ENCODE measurements at regions not wholly inside any gene's neighbourhood (a gene's known extent, or its start where the extent isn't known, plus 50 kb on each side); places are given as distances from the start of the nearest gene placed in this dataset.

- no peak overlapping the region for H3K4me3 Mint-ChIP-seq
- H3K36me3 Mint-ChIP-seq = no peaks in the 10 kb centered on the region
- no peak overlapping the region for H3K27ac Mint-ChIP-seq
Measured at GRCh38 chr6:16857969-16858592, 96.8 kb upstream of the ATXN1 start.

DNA sequence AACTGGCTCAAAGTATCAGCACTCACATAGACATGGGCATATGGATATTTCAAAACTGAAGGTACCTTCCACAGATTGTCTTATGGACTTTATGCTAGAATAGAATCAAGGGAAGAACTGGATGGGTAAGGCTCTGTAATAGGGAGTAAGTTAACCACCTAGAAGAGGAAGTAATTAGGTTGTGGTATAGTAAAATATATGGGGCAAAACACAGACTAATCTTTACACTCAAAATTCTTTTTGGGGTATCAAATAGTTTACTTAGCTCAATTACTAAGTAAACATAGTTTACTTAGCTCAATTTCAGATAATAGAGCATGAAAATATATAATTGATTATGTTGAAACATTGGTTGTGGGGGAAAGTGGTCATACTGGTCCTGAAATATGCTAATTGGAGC lies 94.2 kb upstream of the ATXN1 start:
- Mint-ChIP-seq H3K4me1 (no peaks in the 10 kb centered on the region), H3K4me3 (no peak overlapping the region), H3K36me3 (no peaks in the 10 kb centered on the region), H3K27ac (no peak overlapping the region), H3K27me3 (peaks cover 0 to 11% (median 0%) of the 10 kb centered on the region in 3 donors), H3K9me3 (peaks cover 0 to 2% (median 0%) of the 10 kb centered on the region in 7 donors)
- DNase-seq = no peak
- no peak for ATAC-seq (ENCODE audit: low read depth in 2 of 2)

More at GRCh38 chr6:16857969-16858592, 96.8 kb upstream of the ATXN1 start:
- Mint-ChIP-seq H3K9me3 (peaks cover 0 to 4% (median 0%) of the 10 kb centered on the region in 7 donors), H3K27me3 (peaks cover 0 to 6% (median 0%) of the 10 kb centered on the region in 3 donors), H3K4me1 (no peaks in the 10 kb centered on the region)
- DNase-seq = no peak
- no peak for ATAC-seq (ENCODE audit: low read depth in 2 of 2)

- peaks cover 0 to 11% (median 4%) of the 10 kb centered on the region in 3 donors for H3K27me3 Mint-ChIP-seq
- ATAC-seq (ENCODE audit: low read depth in 2 of 2) (no peak), DNase-seq (no peak)
- peaks cover 0 to 2% (median 0%) of the 10 kb centered on the region in 3 donors for H3K4me1 Mint-ChIP-seq
- H3K27ac Mint-ChIP-seq = no peak overlapping the region
- H3K9me3 Mint-ChIP-seq = peaks cover 0 to 2% (median 0%) of the 10 kb centered on the region in 7 donors
- H3K36me3 Mint-ChIP-seq = no peaks in the 10 kb centered on the region
- no peak overlapping the region for H3K4me3 Mint-ChIP-seq
Measured at GRCh38 chr6:16854986-16855385, 93.7 kb upstream of the ATXN1 start.

GRCh38 chr6:16852671-16853070 lies 91.4 kb upstream of the ATXN1 start:
- no peak for DNase-seq
- Mint-ChIP-seq H3K4me3 (no peak overlapping the region), H3K27ac (no peak overlapping the region), H3K36me3 (no peaks in the 10 kb centered on the region), H3K27me3 (peaks cover 6 to 15% (median 11%) of the 10 kb centered on the region in 3 donors), H3K4me1 (peaks cover 0 to 5% (median 0%) of the 10 kb centered on the region in 3 donors), H3K9me3 (no peaks in the 10 kb centered on the region)
- ATAC-seq (ENCODE audit: low read depth in 2 of 2) = no peak

DNA sequence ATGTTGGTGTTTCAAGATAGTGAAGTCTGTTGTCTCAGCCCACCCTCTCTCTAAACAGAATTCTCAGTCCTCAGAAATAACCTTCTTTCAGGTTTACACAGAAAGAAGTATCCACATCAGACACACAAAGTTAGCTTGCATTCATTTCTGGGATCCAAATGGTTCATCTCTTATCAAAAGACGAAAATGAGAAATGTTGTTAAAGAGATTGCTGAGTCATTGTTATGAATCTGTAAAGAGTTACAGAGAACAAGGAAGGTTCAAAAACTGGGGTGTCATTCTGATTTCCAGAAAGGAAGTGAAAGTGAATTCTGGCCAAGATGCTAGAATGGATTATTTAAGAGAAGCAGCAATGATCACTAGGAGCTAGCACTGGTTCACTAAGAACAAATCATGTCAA lies 90.5 kb upstream of the ATXN1 start:
- Mint-ChIP-seq H3K4me1 (peaks cover 0 to 5% (median 0%) of the 10 kb centered on the region in 3 donors), H3K4me3 (no peak overlapping the region), H3K27me3 (peaks cover 6 to 15% (median 11%) of the 10 kb centered on the region in 3 donors), H3K9me3 (no peaks in the 10 kb centered on the region), H3K27ac (no peak overlapping the region), H3K36me3 (no peaks in the 10 kb centered on the region)
- no peak for ATAC-seq (ENCODE audit: low read depth in 2 of 2)
- no peak for DNase-seq

DNA sequence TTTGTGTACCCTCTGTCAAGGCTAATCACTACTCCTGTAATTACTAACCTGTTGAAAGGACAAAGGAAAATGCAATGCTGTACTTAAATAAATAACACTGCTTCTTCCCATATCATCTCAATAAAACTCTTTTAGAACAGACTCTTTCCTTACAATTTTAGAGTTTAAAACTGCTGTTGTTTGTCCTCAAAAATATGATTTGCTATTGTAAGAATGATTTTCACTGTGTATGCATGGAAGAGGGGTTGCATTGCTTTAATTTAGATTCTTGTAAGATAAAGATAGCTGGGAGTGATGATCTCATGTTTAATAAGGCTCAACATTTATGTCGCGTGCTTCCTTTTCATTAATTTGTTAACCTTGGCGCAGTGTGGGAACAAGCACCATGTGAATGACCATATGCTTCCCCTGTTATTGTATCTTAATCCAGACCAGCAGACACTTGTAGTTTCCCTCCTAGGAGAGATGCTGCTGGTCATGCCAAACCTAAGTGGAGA lies 89.8 kb upstream of the ATXN1 start:
- no peak for DNase-seq
- peaks cover 6 to 15% (median 11%) of the 10 kb centered on the region in 3 donors for H3K27me3 Mint-ChIP-seq

GRCh38 chr6:16850681-16851026 lies 89.4 kb upstream of the ATXN1 start:
- Mint-ChIP-seq H3K27me3 (peaks cover 6 to 15% (median 11%) of the 10 kb centered on the region in 3 donors), H3K27ac (peak overlapping the region in 1 of 6 donors; percentile 6), H3K4me1 (peaks cover 0 to 5% (median 0%) of the 10 kb centered on the region in 3 donors), H3K9me3 (no peaks in the 10 kb centered on the region), H3K36me3 (no peaks in the 10 kb centered on the region), H3K4me3 (no peak overlapping the region)
- ATAC-seq (ENCODE audit: low read depth in 2 of 2) (no peak), DNase-seq (no peak)

More for the DNA sequence above, 89.8 kb upstream of the ATXN1 start:
- no peaks in the 10 kb centered on the region for H3K9me3 Mint-ChIP-seq
- H3K27ac Mint-ChIP-seq = no peak overlapping the region
- no peak overlapping the region for H3K4me3 Mint-ChIP-seq
- H3K36me3 Mint-ChIP-seq = no peaks in the 10 kb centered on the region
- ATAC-seq (ENCODE audit: low read depth in 2 of 2) = no peak
- peaks cover 0 to 5% (median 0%) of the 10 kb centered on the region in 3 donors for H3K4me1 Mint-ChIP-seq

DNA sequence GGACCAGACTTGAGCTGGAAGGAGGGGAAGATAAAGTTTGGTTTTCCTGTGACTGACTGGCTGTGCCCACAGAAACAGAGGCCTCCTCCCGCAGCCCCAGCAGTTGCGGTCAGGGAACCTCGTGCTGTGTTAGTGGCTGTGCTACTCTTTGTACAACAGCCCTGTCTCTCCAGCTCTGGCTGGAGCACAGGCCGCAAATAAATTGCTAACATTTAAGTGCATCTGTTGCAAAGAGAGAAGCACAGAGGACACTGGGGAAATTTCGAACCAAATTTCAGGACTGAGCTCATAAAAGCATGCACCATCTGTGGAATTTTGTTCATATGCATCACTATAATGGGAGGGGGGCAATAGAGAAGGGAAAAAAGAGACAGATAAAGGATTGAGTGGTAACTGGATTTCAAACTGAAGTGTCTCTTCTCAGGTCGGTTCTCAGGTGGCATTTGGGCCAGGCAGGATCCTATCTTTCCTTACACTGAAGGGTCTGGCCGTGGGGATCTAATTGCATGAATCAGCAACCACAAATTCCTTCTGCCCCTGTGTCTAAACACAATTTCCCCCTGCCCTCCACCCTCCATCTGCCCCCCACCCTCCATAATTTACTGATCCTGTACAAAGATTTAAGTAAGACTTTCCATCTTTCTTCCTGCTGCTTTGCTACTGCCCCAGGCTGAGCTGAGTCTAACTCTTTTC lies 88.9 kb upstream of the ATXN1 start:
- no peak for ATAC-seq (ENCODE audit: low read depth in 2 of 2)
- no peak overlapping the region for H3K4me3 Mint-ChIP-seq
- no peak for DNase-seq
- H3K4me1 Mint-ChIP-seq = peaks cover 0 to 5% (median 0%) of the 10 kb centered on the region in 3 donors
- no peaks in the 10 kb centered on the region for H3K9me3 Mint-ChIP-seq
- H3K27me3 Mint-ChIP-seq = peaks cover 6 to 15% (median 8%) of the 10 kb centered on the region in 3 donors
- H3K27ac Mint-ChIP-seq = peak overlapping the region in 1 of 6 donors; percentile 6
- no peaks in the 10 kb centered on the region for H3K36me3 Mint-ChIP-seq

- no peak for DNase-seq
- Mint-ChIP-seq H3K27ac (no peak overlapping the region), H3K9me3 (no peaks in the 10 kb centered on the region), H3K27me3 (peaks cover 5 to 15% (median 6%) of the 10 kb centered on the region in 3 donors), H3K4me3 (no peak overlapping the region), H3K36me3 (no peaks in the 10 kb centered on the region), H3K4me1 (peaks cover 0 to 5% (median 0%) of the 10 kb centered on the region in 3 donors)
- no peak for ATAC-seq (ENCODE audit: low read depth in 2 of 2)
Measured at GRCh38 chr6:16849280-16849987, 88.2 kb upstream of the ATXN1 start.

DNA sequence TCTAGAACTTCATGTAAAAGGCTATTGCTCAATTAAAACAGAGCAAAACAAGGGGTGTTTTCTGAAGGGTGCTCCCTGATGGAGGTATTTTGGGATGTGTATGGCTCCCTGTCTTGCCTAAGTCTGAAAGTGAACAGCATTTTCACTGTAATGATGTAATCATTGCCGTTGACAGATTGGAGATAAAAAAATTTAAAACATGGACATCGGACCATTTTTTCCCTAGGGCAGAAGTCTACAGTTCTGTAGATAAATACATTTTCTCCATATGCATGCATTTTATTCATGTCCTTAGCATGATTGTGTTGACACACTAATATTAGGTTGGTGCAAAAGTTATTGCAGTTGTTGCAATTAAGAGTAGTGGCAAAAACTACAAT lies 85.1 kb upstream of the ATXN1 start:
- ATAC-seq (ENCODE audit: low read depth in 2 of 2) = no peak
- no peak overlapping the region for H3K27ac Mint-ChIP-seq

GRCh38 chr6:16844183-16844582 lies 82.9 kb upstream of the ATXN1 start:
- ATAC-seq (ENCODE audit: low read depth in 2 of 2) (no peak), DNase-seq (no peak)
- Mint-ChIP-seq H3K9me3 (peaks cover 0 to 1% (median 0%) of the 10 kb centered on the region in 7 donors), H3K36me3 (no peaks in the 10 kb centered on the region), H3K27me3 (peaks cover 0 to 6% (median 5%) of the 10 kb centered on the region in 3 donors), H3K4me1 (peaks cover 0 to 2% (median 0%) of the 10 kb centered on the region in 3 donors), H3K27ac (no peak overlapping the region), H3K4me3 (no peak overlapping the region)

More for the DNA sequence above, 85.1 kb upstream of the ATXN1 start:
- Mint-ChIP-seq H3K27me3 (peaks cover 0 to 15% (median 6%) of the 10 kb centered on the region in 3 donors), H3K4me3 (no peak overlapping the region), H3K36me3 (no peaks in the 10 kb centered on the region), H3K9me3 (no peaks in the 10 kb centered on the region), H3K4me1 (peaks cover 0 to 5% (median 0%) of the 10 kb centered on the region in 3 donors)
- no peak for DNase-seq

DNA sequence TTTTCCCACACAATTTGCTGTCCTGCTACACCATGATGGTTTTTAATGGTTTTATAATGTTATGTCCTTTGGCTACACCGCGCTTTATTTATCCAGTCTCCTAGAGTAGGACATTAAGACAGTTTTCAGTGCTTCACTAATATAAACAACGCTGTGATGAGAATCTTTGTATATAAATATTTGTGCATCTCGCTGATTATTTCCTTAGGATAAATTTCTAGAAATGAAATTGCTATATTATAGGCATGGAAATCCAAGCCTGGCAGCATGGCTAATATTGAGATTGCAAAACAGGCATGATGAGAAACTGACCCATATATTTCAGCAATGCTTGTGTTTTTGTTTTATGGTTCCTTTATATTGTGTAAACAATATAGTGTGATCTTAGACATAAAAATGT lies 81.4 kb upstream of the ATXN1 start:
- H3K27ac Mint-ChIP-seq = no peak overlapping the region
- ATAC-seq (ENCODE audit: low read depth in 2 of 2) (no peak), DNase-seq (no peak)
- H3K9me3 Mint-ChIP-seq = peaks cover 0 to 1% (median 0%) of the 10 kb centered on the region in 7 donors
- no peak overlapping the region for H3K4me3 Mint-ChIP-seq
- H3K4me1 Mint-ChIP-seq = peaks cover 0 to 2% (median 0%) of the 10 kb centered on the region in 3 donors
- H3K27me3 Mint-ChIP-seq = no peaks in the 10 kb centered on the region
- H3K36me3 Mint-ChIP-seq = no peaks in the 10 kb centered on the region

- Mint-ChIP-seq H3K4me1 (peaks cover 0 to 9% (median 8%) of the 10 kb centered on the region in 3 donors), H3K36me3 (no peaks in the 10 kb centered on the region), H3K4me3 (no peak overlapping the region), H3K27me3 (no peaks in the 10 kb centered on the region), H3K27ac (no peak overlapping the region), H3K9me3 (peaks cover 0 to 1% (median 0%) of the 10 kb centered on the region in 7 donors)
- ATAC-seq (ENCODE audit: low read depth in 2 of 2) (no peak), DNase-seq (no peak)
Measured at GRCh38 chr6:16841241-16841640, 80.0 kb upstream of the ATXN1 start.
